ENCODE measurements at regions not wholly inside any gene's neighbourhood (a gene's known extent, or its start where the extent isn't known, plus 50 kb on each side); places are given as distances from the start of the nearest gene placed in this dataset.
A peak's percentile ranks its signal among the peaks of the same experiment; 100 is the strongest.

GRCh38 chr2:100752628-100753333 lies 67.2 kb upstream of the NPAS2 start:
- Mint-ChIP-seq H3K27ac (ENCODE audit: unreplicated experiment) (peak overlapping the region; percentile 82), H3K9me3 (ENCODE audit: low read depth, unreplicated experiment) (no peaks in the 10 kb centered on the region), H3K36me3 (ENCODE audit: insufficient read depth, unreplicated experiment) (no peaks in the 10 kb centered on the region), H3K4me1 (ENCODE audit: low read depth, unreplicated experiment) (peaks cover 83% of the 10 kb centered on the region), H3K4me3 (ENCODE audit: low read depth, unreplicated experiment) (no peak overlapping the region), H3K27me3 (ENCODE audit: unreplicated experiment) (no peaks in the 10 kb centered on the region)
- no peak for TF ChIP-seq CTCF (IDR thresholded peaks at IDR 0.05; ENCODE audit: unreplicated experiment)
- no peak for DNase-seq
- intact Hi-C loops (cut with micrococcal nuclease; ENCODE audit: unreplicated experiment): loop anchor here (2.0 kb wide), 1 partner anchor 28 kb away; no protein-coding TSS in a partner anchor
- BruUV-seq (replicated peaks): no TSS peak
- CTCF ChIA-PET: interaction anchor here (0.6 to 1.5 kb wide), 9 partner anchors 10 to 235 kb away, joined by 3 to 8 read pairs (median 4); no protein-coding TSS in a partner anchor

- Mint-ChIP-seq H3K4me3 (ENCODE audit: low read depth, unreplicated experiment) (no peak overlapping the region), H3K27me3 (ENCODE audit: unreplicated experiment) (no peaks in the 10 kb centered on the region), H3K36me3 (ENCODE audit: insufficient read depth, unreplicated experiment) (no peaks in the 10 kb centered on the region), H3K4me1 (ENCODE audit: low read depth, unreplicated experiment) (peaks cover 84% of the 10 kb centered on the region), H3K9me3 (ENCODE audit: low read depth, unreplicated experiment) (no peaks in the 10 kb centered on the region), H3K27ac (ENCODE audit: unreplicated experiment) (peak overlapping the region; percentile 82)
- DNase-seq: no peak
- no peak for TF ChIP-seq CTCF (IDR thresholded peaks at IDR 0.05; ENCODE audit: unreplicated experiment)
- CTCF ChIA-PET: interaction anchor here (0.6 kb wide), 1 partner anchor 82 kb away, joined by 5 read pairs; no protein-coding TSS in a partner anchor
- no TSS peak for BruUV-seq (replicated peaks)
- intact Hi-C loops (cut with micrococcal nuclease; ENCODE audit: unreplicated experiment): loop anchor here (2.0 kb wide), 1 partner anchor 27 kb away; no protein-coding TSS in a partner anchor
These were observed 66.5 kb upstream of the NPAS2 start for GRCh38 chr2:100753444-100753843.

- TF ChIP-seq CTCF (IDR thresholded peaks at IDR 0.05; ENCODE audit: unreplicated experiment): no peak
- H3K27me3 Mint-ChIP-seq (ENCODE audit: unreplicated experiment): no peaks in the 10 kb centered on the region
- peaks cover 2% of the 10 kb centered on the region for H3K9me3 Mint-ChIP-seq (ENCODE audit: low read depth, unreplicated experiment)
- H3K4me1 Mint-ChIP-seq (ENCODE audit: low read depth, unreplicated experiment): peaks cover 81% of the 10 kb centered on the region
- H3K36me3 Mint-ChIP-seq (ENCODE audit: insufficient read depth, unreplicated experiment): no peaks in the 10 kb centered on the region
- no peak for DNase-seq
- no TSS peak for BruUV-seq (replicated peaks)
- CTCF ChIA-PET: interaction anchor here (0.6 kb wide), 1 partner anchor 83 kb away, joined by 5 read pairs; no protein-coding TSS in a partner anchor
- H3K4me3 Mint-ChIP-seq (ENCODE audit: low read depth, unreplicated experiment): no peak overlapping the region
- intact Hi-C loops (cut with micrococcal nuclease; ENCODE audit: unreplicated experiment): loop anchor here (2.0 kb wide), 1 partner anchor 27 kb away; no protein-coding TSS in a partner anchor
- H3K27ac Mint-ChIP-seq (ENCODE audit: unreplicated experiment): no peak overlapping the region
These were observed 66.1 kb upstream of the NPAS2 start for GRCh38 chr2:100753881-100754280.

- Mint-ChIP-seq H3K36me3 (ENCODE audit: insufficient read depth, unreplicated experiment) (no peaks in the 10 kb centered on the region), H3K4me3 (ENCODE audit: low read depth, unreplicated experiment) (no peak overlapping the region), H3K4me1 (ENCODE audit: low read depth, unreplicated experiment) (peaks cover 70% of the 10 kb centered on the region), H3K9me3 (ENCODE audit: low read depth, unreplicated experiment) (peaks cover 2% of the 10 kb centered on the region), H3K27me3 (ENCODE audit: unreplicated experiment) (no peaks in the 10 kb centered on the region), H3K27ac (ENCODE audit: unreplicated experiment) (no peak overlapping the region)
- no TSS peak for BruUV-seq (replicated peaks)
- CTCF ChIA-PET: no interaction called here
- intact Hi-C loops (cut with micrococcal nuclease; ENCODE audit: unreplicated experiment): no loop called here
- no peak for DNase-seq
- no peak for TF ChIP-seq CTCF (IDR thresholded peaks at IDR 0.05; ENCODE audit: unreplicated experiment)
These were observed 65.0 kb upstream of the NPAS2 start for GRCh38 chr2:100754951-100755350.
